ENCODE measurements at regions not wholly inside any gene's neighbourhood (a gene's known extent, or its start where the extent isn't known, plus 50 kb on each side); places are given as distances from the start of the nearest gene placed in this dataset.
"Not testable (repeated sequence)": the region's sequence is repeated elsewhere in the genome, so short reads cannot be mapped to it uniquely, and the experiment has no call there.

GRCh38 chr4:54403700-54404453 is 174.8 kb downstream of the PDGFRA start:
- no peak for DNase-seq (ENCODE audit: low read depth in 2 of 3, low spot score in 2 of 3)

GRCh38 chr4:54409270-54409817 is 180.3 kb downstream of the PDGFRA start:
- DNase-seq (ENCODE audit: low read depth in 2 of 3, low spot score in 2 of 3), result not testable (repeated sequence)

GRCh38 chr4:54414545-54414944 is 185.5 kb downstream of the PDGFRA start:
- DNase-seq (ENCODE audit: low read depth in 2 of 3, low spot score in 2 of 3), result no peak

GRCh38 chr4:54417476-54417875 is 188.4 kb downstream of the PDGFRA start:
- DNase-seq (ENCODE audit: low read depth in 2 of 3, low spot score in 2 of 3), result no peak

GRCh38 chr4:54418468-54418867 is 189.4 kb downstream of the PDGFRA start:
- no peak for DNase-seq (ENCODE audit: low read depth in 2 of 3, low spot score in 2 of 3)

- no peak for DNase-seq (ENCODE audit: low read depth in 2 of 3, low spot score in 2 of 3)
Observed at GRCh38 chr4:54423066-54423465, 194.0 kb downstream of the PDGFRA start.

GRCh38 chr4:54427826-54428225 is 198.7 kb downstream of the PDGFRA start:
- no peak for DNase-seq (ENCODE audit: low read depth in 2 of 3, low spot score in 2 of 3)

- no peak for DNase-seq (ENCODE audit: low read depth in 2 of 3, low spot score in 2 of 3)
Observed at GRCh38 chr4:54428940-54429339, 199.8 kb downstream of the PDGFRA start.

- DNase-seq (ENCODE audit: low read depth in 2 of 3, low spot score in 2 of 3), result no peak
Observed at GRCh38 chr4:54433686-54434085, 204.6 kb downstream of the PDGFRA start.

- peak in 2 of 3 donors; percentile 49 to 76 for DNase-seq (ENCODE audit: low read depth in 2 of 3, low spot score in 2 of 3)
Observed at GRCh38 chr4:54439831-54440243, 210.7 kb downstream of the PDGFRA start.

- DNase-seq (ENCODE audit: low read depth in 2 of 3, low spot score in 2 of 3), result peak in 2 of 3 donors; percentile 22 to 47
Observed at GRCh38 chr4:54440394-54441136, 211.5 kb downstream of the PDGFRA start.

GRCh38 chr4:54445866-54446265 is 211.9 kb upstream of the KIT start:
- DNase-seq (ENCODE audit: low read depth in 2 of 3, low spot score in 2 of 3), result no peak

- peak in 1 of 3 donors; percentile 16 for DNase-seq (ENCODE audit: low read depth in 2 of 3, low spot score in 2 of 3)
Observed at GRCh38 chr4:54446581-54446980, 211.2 kb upstream of the KIT start.

- DNase-seq (ENCODE audit: low read depth in 2 of 3, low spot score in 2 of 3), result no peak
Observed at GRCh38 chr4:54447304-54447703, 210.5 kb upstream of the KIT start.

- DNase-seq (ENCODE audit: low read depth in 2 of 3, low spot score in 2 of 3), result no peak
Observed at GRCh38 chr4:54449999-54450398, 207.8 kb upstream of the KIT start.

- not testable (repeated sequence) for DNase-seq (ENCODE audit: low read depth in 2 of 3, low spot score in 2 of 3)
Observed at GRCh38 chr4:54466960-54467359, 190.8 kb upstream of the KIT start.

GRCh38 chr4:54473077-54473545 is 184.6 kb upstream of the KIT start:
- no peak for DNase-seq (ENCODE audit: low read depth in 2 of 3, low spot score in 2 of 3)

GRCh38 chr4:54473798-54474197 is 184.0 kb upstream of the KIT start:
- no peak for DNase-seq (ENCODE audit: low read depth in 2 of 3, low spot score in 2 of 3)

GRCh38 chr4:54475546-54475945 is 182.2 kb upstream of the KIT start:
- no peak for DNase-seq (ENCODE audit: low read depth in 2 of 3, low spot score in 2 of 3)

- DNase-seq (ENCODE audit: low read depth in 2 of 3, low spot score in 2 of 3), result peak in 1 of 3 donors; percentile 16
Observed at GRCh38 chr4:54482529-54483200, 175.1 kb upstream of the KIT start.

GRCh38 chr4:54484383-54484782 is 173.4 kb upstream of the KIT start:
- no peak for DNase-seq (ENCODE audit: low read depth in 2 of 3, low spot score in 2 of 3)
